Brain microvascular endothelial cell (primary cell): ENCODE measurements at regions not wholly inside any gene's neighbourhood (a gene's known extent, or its start where the extent isn't known, plus 50 kb on each side); places are given as distances from the start of the nearest gene placed in this dataset.

Experiments
- DNase-seq: peaks from one replicate; pipeline ENCODE4 v3.0.0-alpha.2; 2020
- H3K27ac ChIP-seq: fragments of 250-450 bp; sonication (Bioruptor Pico); 2 replicates; pipeline ENCODE4 v1.5.1; 2020; ENCODE audit warnings: mild to moderate bottlenecking, moderate library complexity
- H3K27me3 ChIP-seq: fragments of 250-450 bp; sonication (Bioruptor Pico); replicated peaks from 2 replicates; pipeline ENCODE4 v1.5.1; 2020; ENCODE audit warnings: mild to moderate bottlenecking
- H3K36me3 ChIP-seq: fragments of 250-450 bp; sonication (Bioruptor Pico); replicated peaks from 2 replicates; pipeline ENCODE4 v1.5.1; 2020; ENCODE audit warnings: mild to moderate bottlenecking
- H3K4me3 ChIP-seq: 2 replicates; pipeline ENCODE4 v1.5.1; 2011; ENCODE audit warnings: low read depth, mild to moderate bottlenecking, control low read depth, low read length, moderate library complexity
- CTCF ChIP-seq: IDR thresholded peaks from 2 replicates; pipeline ENCODE4 v1.5.1; 2011; ENCODE audit warnings: low read depth, mild to moderate bottlenecking, moderate library complexity, low read length, control low read depth, inconsistent platforms; ENCODE audit errors: missing control alignments
- in situ Hi-C: cut with HindIII; loops from 2 replicates; pipeline ENCODE4 v1.10.0; 2017; ENCODE audit warnings: low sequenced_read_pairs, low pct_ligation_motif_present

DNA sequence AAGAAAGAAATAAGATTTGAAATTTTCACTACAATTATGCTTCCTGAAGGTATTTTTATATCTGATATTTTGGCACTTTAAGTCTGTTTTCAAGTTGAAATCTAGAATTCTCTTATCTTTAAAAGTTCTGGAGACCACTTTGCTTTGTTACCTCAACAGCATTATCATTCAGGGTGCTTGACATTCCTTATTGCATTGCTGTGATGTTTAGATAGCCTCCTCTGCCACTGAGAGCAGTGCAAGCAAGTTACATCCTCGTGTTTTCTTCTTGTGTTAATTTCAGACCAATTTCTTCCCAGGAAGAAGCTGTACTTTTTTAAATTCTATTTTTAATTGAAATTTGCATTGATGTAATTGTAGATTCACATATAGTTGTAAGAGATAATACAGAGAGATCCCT is 333.9 kb upstream of the KIRREL3 start:
- no peak overlapping the region for H3K27ac ChIP-seq
- no peak for TF ChIP-seq CTCF
- no peak overlapping the region for H3K4me3 ChIP-seq
- H3K27me3 ChIP-seq: no peaks in the 10 kb centered on the region
- in situ Hi-C loops: no loop called here
- H3K36me3 ChIP-seq: no peaks in the 10 kb centered on the region
- DNase-seq: no peak

GRCh38 chr11:127332896-127333295 is 332.3 kb upstream of the KIRREL3 start:
- TF ChIP-seq CTCF: no peak
- Histone ChIP-seq H3K27ac (no peak overlapping the region), H3K4me3 (no peak overlapping the region), H3K27me3 (no peaks in the 10 kb centered on the region), H3K36me3 (no peaks in the 10 kb centered on the region)
- in situ Hi-C loops: no loop called here
- no peak for DNase-seq

DNA sequence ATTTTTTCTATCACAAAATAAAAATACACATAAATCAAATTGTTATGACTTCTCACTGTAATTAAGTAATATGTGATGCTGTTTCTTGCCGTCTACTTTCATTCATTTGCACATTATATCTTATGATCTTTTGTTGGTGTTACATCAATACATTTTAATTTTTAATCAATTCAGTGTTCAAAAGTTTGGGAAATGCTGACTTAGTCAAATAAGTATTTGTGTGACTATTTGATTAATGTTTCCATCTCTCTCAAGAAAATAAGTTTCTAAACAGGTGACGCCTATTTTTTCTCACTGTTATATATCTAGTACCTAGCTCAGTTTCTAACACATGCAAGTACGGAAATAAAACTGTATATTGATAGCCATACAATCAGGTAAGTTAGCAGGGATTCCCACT is 329.5 kb upstream of the KIRREL3 start:
- TF ChIP-seq CTCF: no peak
- in situ Hi-C loops: no loop called here
- Histone ChIP-seq H3K27me3 (no peaks in the 10 kb centered on the region), H3K36me3 (no peaks in the 10 kb centered on the region), H3K27ac (no peak overlapping the region), H3K4me3 (no peak overlapping the region)
- DNase-seq: no peak

GRCh38 chr11:127308291-127308690 is 307.7 kb upstream of the KIRREL3 start:
- H3K4me3 ChIP-seq: no peak overlapping the region
- in situ Hi-C loops: no loop called here
- DNase-seq: no peak
- no peaks in the 10 kb centered on the region for H3K27me3 ChIP-seq
- H3K27ac ChIP-seq: no peak overlapping the region
- H3K36me3 ChIP-seq: no peaks in the 10 kb centered on the region
- no peak for TF ChIP-seq CTCF

DNA sequence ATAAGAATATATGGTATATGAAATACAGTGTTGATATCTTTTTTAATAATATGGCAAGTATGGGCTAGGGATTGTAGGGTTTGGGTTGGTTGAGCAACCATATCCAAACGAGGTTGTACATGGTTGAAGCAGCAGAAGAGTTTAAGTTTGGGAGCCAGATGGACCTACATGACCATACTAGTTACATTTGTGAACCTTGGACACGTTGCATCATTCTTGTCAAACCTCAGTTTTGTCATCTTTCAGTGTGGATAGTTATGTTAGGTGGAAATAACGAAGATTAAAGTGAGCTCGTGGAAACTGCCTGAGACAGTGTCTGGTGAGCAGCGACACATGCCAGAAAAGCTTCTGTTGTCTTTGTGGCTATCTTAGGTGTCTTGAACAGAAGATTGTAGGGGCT is 307.1 kb upstream of the KIRREL3 start:
- Histone ChIP-seq H3K4me3 (no peak overlapping the region), H3K27me3 (no peaks in the 10 kb centered on the region), H3K36me3 (no peaks in the 10 kb centered on the region), H3K27ac (no peak overlapping the region)
- TF ChIP-seq CTCF: no peak
- no peak for DNase-seq
- in situ Hi-C loops: no loop called here

DNA sequence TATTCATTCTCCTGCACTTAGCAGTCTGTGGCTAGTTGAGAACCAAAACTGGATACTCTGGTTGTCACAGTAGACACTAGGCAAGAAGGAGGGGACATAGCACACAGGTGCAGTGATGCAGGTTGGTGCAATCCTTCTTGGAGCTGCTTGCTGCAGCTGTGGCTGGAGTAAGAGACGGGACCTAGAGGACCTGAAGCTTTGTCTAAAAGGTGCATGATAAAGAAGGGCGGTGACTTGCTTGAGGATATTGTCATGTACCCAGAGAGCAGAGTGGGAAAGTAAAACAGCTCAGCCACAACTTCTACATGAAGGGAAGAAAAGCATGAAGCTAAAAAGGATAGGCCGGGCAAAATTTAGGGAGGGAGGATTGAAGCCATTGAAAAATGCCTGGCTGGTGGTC is 304.1 kb upstream of the KIRREL3 start:
- in situ Hi-C loops: no loop called here
- TF ChIP-seq CTCF: no peak

More for the DNA sequence above, 304.1 kb upstream of the KIRREL3 start:
- Histone ChIP-seq H3K27ac (no peak overlapping the region), H3K4me3 (no peak overlapping the region), H3K36me3 (no peaks in the 10 kb centered on the region), H3K27me3 (no peaks in the 10 kb centered on the region)
- no peak for DNase-seq
